Putamen (tissue), 1 donor: ENCODE measurements at regions not wholly inside any gene's neighbourhood (a gene's known extent, or its start where the extent isn't known, plus 50 kb on each side); places are given as distances from the start of the nearest gene placed in this dataset.

ENCODE experiments used
- DNase-seq: peaks from one replicate; pipeline ENCODE4 v3.0.0-alpha.2; 2016; ENCODE audit warnings: low spot score

DNA sequence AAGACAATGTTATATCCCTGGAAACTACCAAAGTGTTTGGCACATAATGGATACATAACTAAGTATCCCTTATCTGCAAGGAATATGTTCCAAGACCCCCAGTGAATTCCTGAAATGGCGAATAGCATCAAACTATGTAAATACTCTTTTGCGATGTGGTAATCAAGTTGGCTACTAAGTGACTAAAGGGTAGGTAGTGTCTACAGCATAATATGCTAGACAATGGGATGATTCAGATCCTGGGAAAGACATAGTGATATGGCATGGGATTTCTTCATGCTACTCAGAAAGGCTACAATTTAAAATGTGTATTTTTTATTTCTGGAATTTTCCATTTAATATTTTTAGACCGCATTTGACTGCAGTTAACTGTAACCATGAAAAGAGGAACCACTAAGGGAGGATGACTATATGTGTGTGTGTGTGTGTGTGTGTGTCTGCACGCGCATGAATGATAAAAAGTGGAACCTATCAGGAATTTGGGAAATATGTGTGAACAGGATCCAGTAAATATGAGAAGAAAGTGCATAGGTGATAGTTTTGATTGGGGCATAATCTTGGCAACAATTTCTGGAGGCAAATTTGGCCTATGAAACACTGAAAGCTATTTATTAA lies 1899.9 kb downstream of the NCAM2 start:
- DNase-seq: no peak

- DNase-seq: no peak
Measured at GRCh38 chr21:22900490-22900889, 1902.3 kb downstream of the NCAM2 start.

DNA sequence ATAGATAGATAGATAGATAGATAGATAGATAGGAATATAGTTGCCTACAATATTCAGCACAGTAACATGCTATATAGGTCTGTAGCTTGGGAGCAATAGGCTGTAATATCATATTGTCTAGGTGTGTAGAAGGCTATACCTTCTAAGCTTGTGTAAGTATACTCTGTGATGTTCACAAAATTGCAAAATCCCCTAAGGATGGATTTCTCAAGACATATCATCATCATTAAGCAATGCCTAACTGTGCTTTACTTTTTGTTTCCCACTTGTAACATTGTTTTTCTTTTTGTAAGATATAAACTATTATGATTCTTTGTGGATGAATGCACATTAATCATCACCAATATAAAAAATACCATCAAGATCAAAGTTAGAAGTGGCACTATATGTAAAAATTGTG lies 1905.6 kb downstream of the NCAM2 start:
- no peak for DNase-seq

GRCh38 chr21:22904385-22904784 lies 1906.2 kb downstream of the NCAM2 start:
- DNase-seq: no peak

DNA sequence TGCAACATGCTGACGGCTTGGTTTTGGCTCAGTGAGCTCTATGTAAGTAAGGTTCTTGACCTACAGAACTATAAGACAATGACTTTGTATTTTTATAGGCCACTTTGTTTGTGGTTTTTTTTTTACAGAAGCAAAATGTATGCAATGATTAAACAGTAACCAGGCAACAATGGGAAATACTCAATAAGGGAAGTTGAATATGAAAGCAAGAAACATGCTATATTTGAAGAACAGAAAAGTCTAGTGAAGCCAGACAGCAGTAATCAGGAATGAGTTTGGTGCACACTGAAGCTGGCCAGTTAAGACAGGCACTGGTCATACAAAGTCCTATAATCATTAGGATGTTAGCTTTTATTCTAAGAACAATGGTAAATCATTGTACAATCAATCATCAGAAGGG lies 1926.8 kb downstream of the NCAM2 start:
- no peak for DNase-seq

- no peak for DNase-seq
Measured at GRCh38 chr21:22927469-22927868, 1929.3 kb downstream of the NCAM2 start.

GRCh38 chr21:22941779-22942490 lies 1943.7 kb downstream of the NCAM2 start:
- no peak for DNase-seq

- DNase-seq: no peak
Measured at GRCh38 chr21:22955559-22955958, 1957.3 kb downstream of the NCAM2 start.

DNA sequence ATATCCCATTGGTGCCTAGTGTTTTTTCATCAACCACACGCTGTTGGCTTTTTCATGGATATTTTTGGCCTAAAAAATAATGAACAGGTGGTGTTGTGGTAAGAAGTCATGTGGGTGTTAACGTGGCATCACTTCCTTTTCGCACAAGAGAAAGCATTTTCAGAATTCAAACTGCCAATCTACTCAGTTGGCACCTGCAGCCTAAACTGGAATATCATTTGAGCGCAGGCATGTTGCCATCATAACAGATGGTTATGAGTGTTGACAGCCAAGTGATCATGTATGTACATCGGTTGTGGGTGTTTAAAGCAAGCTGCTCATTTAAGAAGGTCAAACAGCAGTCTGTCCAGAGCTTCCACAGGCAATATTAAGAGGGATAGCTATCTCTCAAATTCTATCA lies 1963.0 kb downstream of the NCAM2 start:
- DNase-seq: no peak

DNA sequence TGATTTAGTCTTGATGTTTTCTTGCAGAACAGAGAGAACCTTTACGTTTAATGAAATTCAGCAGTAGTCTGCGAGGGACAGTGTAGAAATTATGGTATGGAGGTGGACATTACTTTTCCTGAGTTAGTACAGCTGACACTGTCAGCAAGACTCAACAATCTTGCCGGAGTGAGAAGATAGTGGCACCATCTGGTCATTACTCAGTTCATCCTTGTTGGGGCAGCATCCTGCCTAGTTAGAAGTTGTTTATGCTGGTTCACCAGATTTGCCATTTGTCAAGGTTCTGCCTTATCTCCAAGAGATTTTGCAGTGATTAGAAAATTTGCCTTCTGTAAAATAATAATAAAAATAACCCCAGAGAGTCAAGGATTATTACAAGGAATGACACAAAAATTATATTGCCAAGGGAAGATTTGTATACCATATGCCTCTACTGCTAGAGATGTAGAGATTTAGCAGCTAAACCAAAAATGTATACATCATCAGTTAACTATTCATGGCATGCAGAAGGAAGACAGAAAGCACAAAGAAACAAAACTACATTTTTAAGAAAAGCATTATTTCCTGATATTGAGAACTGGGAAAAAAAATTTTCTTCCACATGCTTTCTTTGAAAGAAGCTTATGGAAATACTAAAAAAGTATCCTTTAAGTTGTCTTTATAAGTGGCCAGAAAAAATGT lies 1967.4 kb downstream of the NCAM2 start:
- no peak for DNase-seq

- no peak for DNase-seq
Measured at GRCh38 chr21:22981819-22982218, 1983.6 kb downstream of the NCAM2 start.

GRCh38 chr21:22993144-22993543 lies 1994.9 kb downstream of the NCAM2 start:
- no peak for DNase-seq

- no peak for DNase-seq
Measured at GRCh38 chr21:22993822-22994574, 1995.8 kb downstream of the NCAM2 start.

GRCh38 chr21:23003951-23004350 lies 2005.7 kb downstream of the NCAM2 start:
- no peak for DNase-seq

- no peak for DNase-seq
Measured at GRCh38 chr21:23008601-23009202, 2010.5 kb downstream of the NCAM2 start.

- no peak for DNase-seq
Measured at GRCh38 chr21:23009360-23009759, 2011.2 kb downstream of the NCAM2 start.

DNA sequence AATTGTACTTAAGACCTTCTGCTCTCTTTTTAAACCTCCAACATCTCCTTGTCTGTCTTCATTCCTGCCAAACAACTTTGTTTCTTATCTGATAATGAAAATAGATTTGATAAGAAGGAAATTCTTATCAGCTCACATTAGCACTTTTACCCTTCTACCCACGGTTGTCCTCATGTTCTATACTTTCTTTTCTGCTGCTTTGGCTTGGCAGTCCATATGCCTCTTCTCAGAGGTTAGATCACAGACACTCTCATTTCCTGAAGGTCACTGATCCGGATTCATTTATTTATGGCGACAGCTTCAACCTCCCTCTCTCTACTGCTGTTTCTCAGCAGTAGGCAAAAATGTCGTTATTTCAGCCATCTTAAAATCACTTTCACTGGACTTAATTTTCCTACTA lies 2015.8 kb downstream of the NCAM2 start:
- no peak for DNase-seq

GRCh38 chr21:23016617-23017016 lies 2018.4 kb downstream of the NCAM2 start:
- DNase-seq: peak; percentile 6

DNA sequence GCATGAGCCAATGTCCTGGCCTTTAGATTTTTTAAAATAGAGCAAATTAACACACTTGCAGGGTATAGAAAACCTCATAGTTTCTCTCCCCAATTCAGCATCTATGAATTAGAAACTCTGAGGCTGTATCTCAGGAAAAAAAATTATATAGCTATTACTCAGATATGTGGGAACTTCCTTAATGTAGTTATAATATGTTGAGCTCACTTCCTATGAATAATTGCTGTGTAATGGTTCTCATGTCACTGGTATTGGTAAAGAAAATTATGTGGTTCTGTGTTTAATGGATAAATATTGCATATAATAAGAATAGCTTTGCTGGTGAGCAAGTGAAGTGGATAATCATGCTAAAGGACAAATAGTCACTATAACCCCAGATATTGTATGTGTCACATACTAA lies 2019.8 kb downstream of the NCAM2 start:
- DNase-seq: no peak

DNA sequence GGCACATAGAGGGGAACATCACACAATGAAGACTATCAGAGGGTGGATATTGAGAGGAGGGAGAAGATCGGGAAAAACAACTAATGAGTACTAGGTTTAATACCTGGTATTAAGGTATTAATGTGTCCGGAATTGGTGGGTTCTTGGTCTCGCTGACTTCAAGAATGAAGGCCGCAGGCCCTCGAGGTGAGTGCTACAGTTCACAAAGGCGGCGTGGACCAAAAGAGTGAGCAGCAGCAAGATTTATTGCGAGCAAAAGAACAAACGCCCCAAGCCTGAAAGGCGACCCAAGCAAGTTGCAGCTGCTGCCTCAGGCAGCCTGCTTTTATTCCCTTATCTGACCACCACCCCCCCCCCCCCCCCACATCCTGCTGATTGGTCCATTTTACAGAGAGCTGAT lies 2022.8 kb downstream of the NCAM2 start:
- no peak for DNase-seq

DNA sequence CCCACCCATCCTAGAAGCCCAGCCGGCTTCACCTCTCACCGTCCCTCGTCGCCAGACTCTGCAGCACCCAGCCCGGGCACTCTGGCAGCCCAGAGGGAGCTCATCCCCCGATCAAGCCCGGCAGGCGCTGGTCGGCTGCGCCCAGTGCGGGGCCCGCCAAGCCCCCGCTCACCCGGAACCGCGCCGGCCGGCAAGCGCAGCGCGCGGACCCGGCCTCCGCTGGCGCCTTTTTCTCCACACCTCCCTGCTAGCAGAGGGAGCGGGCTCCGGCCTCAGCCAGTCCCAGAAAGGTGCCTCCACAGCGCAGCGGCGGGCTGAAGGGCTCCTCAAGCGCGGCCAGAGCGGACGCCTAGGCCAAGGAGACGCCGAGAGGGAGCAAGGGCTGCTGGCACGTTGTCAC lies 2023.3 kb downstream of the NCAM2 start:
- DNase-seq: no peak

DNA sequence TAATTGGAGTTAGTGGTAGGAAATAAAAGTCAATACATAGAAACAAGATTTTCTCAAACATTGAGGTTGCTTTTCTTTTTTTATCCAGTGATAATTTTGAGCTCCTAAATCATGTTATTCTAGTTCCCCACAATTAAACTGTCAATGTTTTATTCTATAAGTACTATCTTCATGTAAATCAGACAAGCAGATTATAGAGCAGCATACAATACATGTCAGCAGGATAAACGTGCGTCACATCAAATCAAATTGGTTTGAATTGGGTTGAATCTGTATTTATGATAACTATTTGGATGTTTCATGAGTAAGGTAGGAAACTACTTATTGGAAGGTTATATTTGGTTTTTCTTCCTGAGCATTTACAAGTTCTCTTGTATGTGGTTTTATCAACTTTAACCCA lies 2028.7 kb downstream of the NCAM2 start:
- no peak for DNase-seq
